Mesendoderm (in vitro differentiated cells): ENCODE measurements at regions not wholly inside any gene's neighbourhood (a gene's known extent, or its start where the extent isn't known, plus 50 kb on each side); places are given as distances from the start of the nearest gene placed in this dataset.

ENCODE experiments used
- DNase-seq: peaks from one replicate; pipeline ENCODE4 v3.0.0; 2013
- H2AK5ac ChIP-seq: 2 replicates; pipeline ENCODE4 v1.6.1; 2013; ENCODE audit warnings: low read length, inconsistent platforms
- H2BK120ac ChIP-seq: 2 replicates; pipeline ENCODE4 v1.6.1; 2013; ENCODE audit warnings: low read depth, mild to moderate bottlenecking, low read length, moderate library complexity, mixed read lengths
- H2BK15ac ChIP-seq: replicated peaks from 2 replicates; pipeline ENCODE4 v1.6.1; 2013; ENCODE audit warnings: low read depth, mild to moderate bottlenecking, moderate library complexity
- H2BK5ac ChIP-seq: 2 replicates; pipeline ENCODE4 v1.6.1; 2013; ENCODE audit warnings: low read length, inconsistent platforms
- H3K18ac ChIP-seq: 2 replicates; pipeline ENCODE4 v1.6.1; 2013; ENCODE audit warnings: mild to moderate bottlenecking, low read length, mixed read lengths
- H3K23ac ChIP-seq: one replicate; pipeline ENCODE4 v1.6.1; 2013; ENCODE audit warnings: low read length
- H3K27ac ChIP-seq: 2 replicates; pipeline ENCODE4 v1.5.1; 2013; ENCODE audit warnings: low read depth, mild to moderate bottlenecking, inconsistent platforms, low read length, moderate library complexity
- H3K27me3 ChIP-seq: 2 replicates; pipeline ENCODE4 v1.6.1; 2013; ENCODE audit warnings: low read length, control low read depth, mild to moderate bottlenecking, inconsistent platforms; ENCODE audit not compliant: insufficient read depth, poor library complexity
- H3K36me3 ChIP-seq: 2 replicates; pipeline ENCODE4 v1.6.1; 2013; ENCODE audit warnings: low read length, inconsistent platforms; ENCODE audit not compliant: control insufficient read depth, insufficient read depth
- H3K4ac ChIP-seq: one replicate; pipeline ENCODE4 v1.6.1; 2013; ENCODE audit warnings: low read depth, mild to moderate bottlenecking, low read length, moderate library complexity
- H3K4me1 ChIP-seq: 2 replicates; pipeline ENCODE4 v1.6.1; 2013; ENCODE audit warnings: low read depth, low read length, inconsistent platforms; ENCODE audit not compliant: control insufficient read depth
- H3K4me2 ChIP-seq: 2 replicates; pipeline ENCODE4 v1.6.1; 2013; ENCODE audit warnings: low read length
- H3K4me3 ChIP-seq: 2 replicates; pipeline ENCODE4 v1.5.1; 2013; ENCODE audit warnings: mild to moderate bottlenecking, low read length
- H3K56ac ChIP-seq: one replicate; pipeline ENCODE4 v1.6.1; 2013; ENCODE audit warnings: low read length
- H3K79me1 ChIP-seq: 2 replicates; pipeline ENCODE4 v1.6.1; 2013; ENCODE audit warnings: low read length, inconsistent platforms
- H3K79me2 ChIP-seq: 2 replicates; pipeline ENCODE4 v1.6.1; 2013; ENCODE audit warnings: mild to moderate bottlenecking, low read length; ENCODE audit not compliant: control insufficient read depth, insufficient read depth
- H3K9ac ChIP-seq: 2 replicates; pipeline ENCODE4 v1.6.1; 2013; ENCODE audit warnings: low read length, inconsistent platforms
- H4K5ac ChIP-seq: one replicate; pipeline ENCODE4 v1.6.1; 2013; ENCODE audit warnings: low read length
- H4K8ac ChIP-seq: one replicate; pipeline ENCODE4 v1.6.1; 2013; ENCODE audit warnings: low read depth, mild to moderate bottlenecking, control low read depth, low read length, moderate library complexity
- WGBS: extraction: QIAGEN DNeasy Blood & Tissue Kit; methylation state at CpG from one replicate; pipeline ENCODE4 v1.1.7; 2013; ENCODE audit warnings: low lambda C conversion rate, missing lambda C conversion rate; ENCODE audit not compliant: insufficient coverage; ENCODE audit errors: extremely low coverage; 5-methylcytosine and 5-hydroxymethylcytosine counted together

DNA sequence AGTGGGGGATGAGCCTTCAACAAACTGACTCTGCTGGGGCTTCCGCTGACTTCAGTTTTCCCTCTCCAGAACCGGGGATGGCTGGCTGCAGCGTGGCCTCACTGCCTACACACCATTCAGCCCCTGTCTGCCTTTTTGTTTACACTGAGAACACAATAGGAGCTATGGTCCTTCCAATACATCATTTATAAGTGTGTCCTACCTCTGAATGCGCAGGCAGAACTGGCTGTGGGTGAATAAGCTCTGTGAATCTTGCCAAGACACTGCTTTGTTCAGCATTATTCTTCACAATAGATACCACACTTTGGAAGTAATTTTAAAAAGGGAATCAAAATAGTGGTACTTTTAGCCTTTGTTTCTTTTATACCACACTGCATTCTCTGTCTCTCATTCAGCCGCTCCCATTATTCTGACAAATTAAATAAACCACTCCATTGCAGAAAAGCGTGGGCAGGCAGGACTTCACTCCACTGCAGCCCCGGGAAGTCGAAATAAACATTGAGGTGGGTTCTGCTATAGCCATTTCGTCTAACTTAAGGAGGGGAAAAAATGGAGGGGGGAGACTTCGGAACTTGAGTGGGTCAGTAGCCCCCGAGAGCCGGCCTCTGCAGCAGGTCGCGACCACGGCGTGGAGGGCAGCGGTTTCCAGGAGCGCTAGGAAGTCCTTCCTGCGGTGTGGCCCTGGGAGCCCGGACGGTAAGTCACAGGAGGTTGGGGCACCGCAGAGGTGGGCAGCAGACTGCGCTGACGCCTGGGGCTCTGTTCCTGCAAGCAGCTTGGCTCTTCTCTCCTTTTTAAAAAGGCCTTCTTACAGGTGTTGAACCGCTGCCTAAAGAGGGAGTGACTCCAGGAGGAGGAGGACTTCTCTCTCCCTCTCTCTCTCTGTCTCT lies 94.8 kb upstream of the SOX1 start:
- Histone ChIP-seq H3K23ac (no peak overlapping the region), H3K27me3 (no peaks in the 10 kb centered on the region), H2BK120ac (no peak overlapping the region), H3K4me3 (no peak overlapping the region), H4K5ac (no peak overlapping the region), H4K8ac (no peak overlapping the region), H3K79me2 (no peaks in the 10 kb centered on the region), H3K36me3 (no peaks in the 10 kb centered on the region), H3K4me2 (no peak overlapping the region), H3K4ac (no peak overlapping the region), H3K27ac (no peak overlapping the region), H2BK5ac (no peak overlapping the region), H2BK15ac (no peak overlapping the region), H3K56ac (no peak overlapping the region), H3K79me1 (no peaks in the 10 kb centered on the region), H3K9ac (no peak overlapping the region), H3K18ac (no peak overlapping the region), H3K4me1 (no peaks in the 10 kb centered on the region), H2AK5ac (no peak overlapping the region)
- no CpG with 5 or more reads among the region's 25 CpGs for WGBS
- no peak for DNase-seq

DNA sequence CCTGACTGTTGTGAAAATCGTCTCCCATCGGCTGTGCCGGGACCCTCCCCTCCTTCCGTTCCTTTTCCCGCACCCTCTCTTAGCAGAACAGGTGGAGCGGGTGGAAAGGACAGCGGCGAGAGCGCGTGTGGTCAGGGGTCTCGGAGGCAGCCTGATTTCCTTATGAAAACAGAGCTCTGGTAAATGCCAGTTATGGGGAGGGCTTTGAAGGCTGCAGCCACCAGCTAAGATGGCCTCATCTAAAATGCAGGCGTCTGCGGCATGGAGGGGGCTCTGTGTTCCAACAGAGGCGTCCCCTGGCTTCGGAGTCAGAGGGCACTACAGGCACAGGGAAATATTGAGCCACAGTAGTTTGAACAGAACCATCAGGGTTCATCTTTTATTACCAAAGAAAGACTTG lies 93.8 kb upstream of the SOX1 start:
- Histone ChIP-seq H3K79me1 (no peaks in the 10 kb centered on the region), H2AK5ac (no peak overlapping the region), H3K4me3 (no peak overlapping the region), H2BK5ac (no peak overlapping the region), H3K18ac (no peak overlapping the region), H3K23ac (no peak overlapping the region), H2BK15ac (no peak overlapping the region), H3K4me1 (no peaks in the 10 kb centered on the region), H3K27ac (no peak overlapping the region), H3K56ac (no peak overlapping the region), H3K79me2 (no peaks in the 10 kb centered on the region), H3K27me3 (no peaks in the 10 kb centered on the region), H4K5ac (no peak overlapping the region), H2BK120ac (no peak overlapping the region), H4K8ac (no peak overlapping the region), H3K4me2 (no peak overlapping the region), H3K9ac (no peak overlapping the region), H3K4ac (no peak overlapping the region), H3K36me3 (no peaks in the 10 kb centered on the region)
- no peak for DNase-seq
- WGBS, result no CpG with 5 or more reads among the region's 15 CpGs

DNA sequence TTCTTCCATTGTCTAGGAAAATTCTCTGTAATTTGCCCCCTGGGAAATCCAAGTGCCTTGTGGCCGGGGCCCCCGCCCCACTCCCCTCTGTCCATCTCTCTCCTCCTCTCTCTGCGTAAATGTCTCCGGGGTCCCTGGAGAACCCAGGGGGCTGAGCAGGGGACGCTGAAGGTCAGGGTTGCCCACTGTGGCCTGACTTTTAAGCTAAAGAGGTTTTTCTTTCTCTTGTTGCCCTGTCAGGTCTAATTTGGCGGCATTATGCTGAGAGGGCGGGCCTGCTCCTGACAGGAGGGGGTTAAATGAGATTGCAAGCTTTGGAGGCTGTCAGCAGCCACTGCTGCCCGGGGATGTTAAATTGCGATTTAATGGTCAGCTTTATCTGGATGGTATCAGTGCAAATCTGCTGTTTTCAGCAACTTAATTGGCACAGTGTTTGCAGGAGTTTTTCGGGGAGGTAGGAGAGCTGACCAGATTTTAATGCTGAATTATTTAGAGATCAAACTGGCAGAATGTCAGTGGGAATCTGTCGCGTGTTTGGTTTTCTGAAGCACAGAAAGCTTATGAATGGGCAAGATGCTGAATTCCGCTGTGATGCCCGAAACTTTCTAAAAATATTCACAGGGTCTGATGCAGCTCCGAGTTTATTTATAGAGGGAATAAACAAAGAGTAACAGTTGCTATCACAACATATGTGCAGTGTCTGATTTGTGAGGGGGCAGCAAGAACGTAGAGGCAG lies 93.2 kb upstream of the SOX1 start:
- Histone ChIP-seq H3K4me1 (no peaks in the 10 kb centered on the region), H3K4me2 (no peak overlapping the region), H2BK5ac (no peak overlapping the region), H2AK5ac (no peak overlapping the region), H3K56ac (no peak overlapping the region), H4K5ac (no peak overlapping the region), H3K4me3 (no peak overlapping the region), H3K23ac (no peak overlapping the region), H3K36me3 (no peaks in the 10 kb centered on the region), H4K8ac (no peak overlapping the region), H3K9ac (no peak overlapping the region), H3K79me2 (no peaks in the 10 kb centered on the region), H3K4ac (no peak overlapping the region), H3K27me3 (no peaks in the 10 kb centered on the region), H3K18ac (no peak overlapping the region), H3K79me1 (no peaks in the 10 kb centered on the region), H2BK15ac (no peak overlapping the region), H3K27ac (no peak overlapping the region), H2BK120ac (no peak overlapping the region)
- WGBS, result no CpG with 5 or more reads among the region's 16 CpGs
- peak; percentile 27 for DNase-seq

DNA sequence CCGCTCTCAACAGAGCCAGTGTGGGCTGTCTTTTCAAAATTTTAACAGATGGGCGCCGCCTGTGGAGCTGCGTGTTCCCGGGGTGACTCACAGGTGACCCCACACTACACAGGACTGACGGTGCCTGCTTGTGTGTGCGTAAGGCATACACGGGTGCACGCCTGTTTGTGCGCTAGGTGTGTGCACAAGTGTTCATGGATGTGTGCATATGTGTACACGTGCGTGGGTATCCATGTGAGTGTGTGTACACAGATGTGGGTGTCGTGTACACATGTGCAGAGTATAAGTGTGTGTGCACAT lies 92.7 kb upstream of the SOX1 start:
- no peak overlapping the region for H3K4me3 ChIP-seq
- no CpG with 5 or more reads among the region's 13 CpGs for WGBS

DNA sequence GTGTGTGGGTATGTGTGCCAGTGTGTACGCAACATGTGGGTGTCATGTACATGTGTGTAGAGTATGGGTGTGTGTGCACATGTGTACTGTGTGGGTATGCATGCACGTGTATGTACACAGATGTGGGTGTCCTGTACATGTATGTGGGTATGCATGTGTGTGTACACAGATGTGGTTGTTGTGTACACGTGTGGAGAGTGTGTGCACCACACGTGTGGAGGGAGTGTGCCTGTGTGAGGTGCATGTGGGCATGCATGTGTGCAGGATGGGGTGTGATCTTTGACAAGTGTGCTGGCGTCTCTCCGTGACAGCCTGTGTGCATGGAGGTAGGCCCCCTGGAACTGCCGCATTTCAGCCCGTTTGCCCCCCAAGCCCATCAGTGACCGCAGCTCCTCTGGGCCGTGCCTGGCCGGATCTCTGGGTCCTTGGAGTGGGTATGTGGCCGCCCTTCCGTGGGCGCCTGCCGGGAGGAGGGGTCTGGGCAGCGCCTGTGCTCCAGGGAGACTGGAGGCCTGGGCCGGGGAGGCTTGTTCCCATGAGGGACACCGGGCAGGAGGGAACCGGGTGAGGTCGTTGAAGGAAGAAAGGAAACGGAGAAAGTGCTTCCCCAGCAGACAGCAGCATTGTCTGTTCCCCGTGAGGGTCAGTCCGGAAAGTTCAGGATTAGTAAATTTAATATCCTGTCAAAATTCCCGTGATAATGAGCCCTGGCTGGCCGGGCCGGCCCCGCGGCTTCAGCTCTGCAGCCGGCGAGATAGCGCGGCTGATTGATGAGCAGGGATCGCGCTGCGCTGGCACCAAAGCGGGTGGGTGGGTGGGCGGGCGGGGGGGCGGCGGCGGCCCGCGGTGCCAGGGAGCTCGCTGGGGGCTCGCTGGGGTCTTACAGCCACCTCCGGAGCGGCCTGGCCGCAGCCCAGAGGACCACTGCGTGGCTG lies 91.1 kb upstream of the SOX1 start:
- WGBS, result no CpG with 5 or more reads among the region's 49 CpGs
- H2BK15ac ChIP-seq, result no peak overlapping the region
- H3K23ac ChIP-seq, result no peak overlapping the region
- no peak overlapping the region for H2AK5ac ChIP-seq
- H4K5ac ChIP-seq, result no peak overlapping the region
- no peaks in the 10 kb centered on the region for H3K36me3 ChIP-seq
- no peak overlapping the region for H2BK5ac ChIP-seq
- H2BK120ac ChIP-seq, result no peak overlapping the region
- H3K4me3 ChIP-seq, result no peak overlapping the region
- no peak overlapping the region for H3K4me2 ChIP-seq
- H3K18ac ChIP-seq, result no peak overlapping the region
- H3K27me3 ChIP-seq, result no peaks in the 10 kb centered on the region
- no peak overlapping the region for H3K27ac ChIP-seq
- no peak for DNase-seq
- H4K8ac ChIP-seq, result no peak overlapping the region
- H3K4ac ChIP-seq, result no peak overlapping the region
- no peak overlapping the region for H3K9ac ChIP-seq
- H3K4me1 ChIP-seq, result no peaks in the 10 kb centered on the region
- H3K79me2 ChIP-seq, result no peaks in the 10 kb centered on the region
- no peaks in the 10 kb centered on the region for H3K79me1 ChIP-seq
- no peak overlapping the region for H3K56ac ChIP-seq

More for the DNA sequence above, 92.7 kb upstream of the SOX1 start:
- no peak overlapping the region for H3K18ac ChIP-seq
- no peak overlapping the region for H3K4me2 ChIP-seq
- H2BK15ac ChIP-seq, result no peak overlapping the region
- no peak overlapping the region for H3K4ac ChIP-seq
- H2BK5ac ChIP-seq, result no peak overlapping the region
- H3K27ac ChIP-seq, result no peak overlapping the region
- no peaks in the 10 kb centered on the region for H3K4me1 ChIP-seq
- H3K79me2 ChIP-seq, result no peaks in the 10 kb centered on the region
- H2AK5ac ChIP-seq, result no peak overlapping the region
- H3K27me3 ChIP-seq, result no peaks in the 10 kb centered on the region
- H3K9ac ChIP-seq, result no peak overlapping the region
- H4K8ac ChIP-seq, result no peak overlapping the region
- no peak overlapping the region for H2BK120ac ChIP-seq
- no peaks in the 10 kb centered on the region for H3K36me3 ChIP-seq
- no peak overlapping the region for H3K56ac ChIP-seq
- H3K79me1 ChIP-seq, result no peaks in the 10 kb centered on the region
- no peak overlapping the region for H3K23ac ChIP-seq
- H4K5ac ChIP-seq, result no peak overlapping the region
- DNase-seq, result no peak
